GM19351 (cell line): ENCODE measurements at regions not wholly inside any gene's neighbourhood (a gene's known extent, or its start where the extent isn't known, plus 50 kb on each side); places are given as distances from the start of the nearest gene placed in this dataset.
"Not testable (repeated sequence)": the region's sequence is repeated elsewhere in the genome, so short reads cannot be mapped to it uniquely, and the experiment has no call there.

Experiments
- ATAC-seq: cut with Tn5 transposase; IDR thresholded peaks from one replicate; pipeline ENCODE4 v1.9.1; 2021; ENCODE audit warnings: mild to moderate bottlenecking, moderate library complexity; ENCODE audit not compliant: unreplicated experiment

DNA sequence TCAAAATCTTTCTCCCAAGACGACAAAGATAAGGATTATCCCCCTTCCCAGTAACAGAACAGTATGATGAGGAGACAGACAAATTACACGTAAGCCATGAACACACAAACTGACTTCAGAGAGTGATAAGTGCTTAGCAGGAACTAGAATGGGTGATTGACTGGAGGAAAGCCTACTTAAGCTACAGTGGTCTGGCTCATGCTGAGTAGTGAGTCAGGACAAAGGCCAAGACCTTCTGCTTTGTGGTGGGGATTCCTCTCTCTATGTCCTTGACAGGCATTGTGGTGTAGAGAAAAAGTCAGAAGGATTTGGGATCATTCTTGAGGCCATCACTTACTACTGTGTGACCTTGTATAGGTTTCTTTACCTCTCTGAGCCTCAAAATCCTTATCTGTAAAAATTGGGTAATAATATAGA lies 381.9 kb upstream of the CCL2 start:
- no peak for ATAC-seq

DNA sequence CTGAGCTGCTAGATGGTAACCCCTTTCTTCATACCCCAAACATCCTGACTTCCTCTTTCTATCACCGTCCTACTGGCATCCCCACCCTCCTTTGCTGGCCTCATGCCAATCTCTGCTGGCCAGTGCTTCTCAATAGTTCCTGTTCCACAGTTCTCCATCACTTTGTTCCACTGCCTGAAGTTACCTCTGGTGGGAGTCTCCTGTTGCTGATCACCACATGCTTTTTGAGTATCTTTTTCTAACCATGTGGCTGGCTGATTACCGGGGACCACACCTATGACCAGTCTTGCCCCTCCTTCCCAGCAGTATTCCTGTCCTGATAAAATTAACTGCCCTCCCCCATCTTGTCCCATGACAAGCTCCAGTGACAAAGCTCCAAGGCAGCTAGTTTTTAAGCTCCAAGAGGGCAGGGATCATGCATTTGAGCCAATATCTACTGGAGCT lies 380.4 kb upstream of the CCL2 start:
- no peak for ATAC-seq

DNA sequence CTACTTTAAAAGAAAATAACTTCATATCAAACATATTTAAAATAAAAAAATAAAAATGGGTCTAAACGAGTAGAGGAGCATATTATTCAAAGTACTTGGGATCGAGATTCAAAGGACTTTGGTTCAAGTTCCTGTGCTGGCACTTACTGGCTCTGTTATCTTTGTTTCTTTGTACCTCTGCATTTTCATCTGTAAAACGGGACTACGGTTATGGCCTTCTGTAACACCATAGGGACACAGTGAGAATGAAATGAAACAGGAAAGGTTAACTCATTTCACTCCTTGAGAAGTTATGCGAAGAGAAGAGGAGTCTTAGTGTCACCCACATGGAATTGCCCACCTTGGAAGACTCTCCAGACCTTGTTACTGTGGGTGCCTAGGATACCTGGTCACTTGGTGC lies 379.1 kb upstream of the CCL2 start:
- no peak for ATAC-seq

GRCh38 chr17:33882273-33882672 lies 372.8 kb upstream of the CCL2 start:
- not testable (repeated sequence) for ATAC-seq

- not testable (repeated sequence) for ATAC-seq
Measured at GRCh38 chr17:33882677-33883076, 372.4 kb upstream of the CCL2 start.

GRCh38 chr17:33888455-33888854 lies 366.6 kb upstream of the CCL2 start:
- no peak for ATAC-seq

- no peak for ATAC-seq
Measured at GRCh38 chr17:33889040-33889439, 366.0 kb upstream of the CCL2 start.

DNA sequence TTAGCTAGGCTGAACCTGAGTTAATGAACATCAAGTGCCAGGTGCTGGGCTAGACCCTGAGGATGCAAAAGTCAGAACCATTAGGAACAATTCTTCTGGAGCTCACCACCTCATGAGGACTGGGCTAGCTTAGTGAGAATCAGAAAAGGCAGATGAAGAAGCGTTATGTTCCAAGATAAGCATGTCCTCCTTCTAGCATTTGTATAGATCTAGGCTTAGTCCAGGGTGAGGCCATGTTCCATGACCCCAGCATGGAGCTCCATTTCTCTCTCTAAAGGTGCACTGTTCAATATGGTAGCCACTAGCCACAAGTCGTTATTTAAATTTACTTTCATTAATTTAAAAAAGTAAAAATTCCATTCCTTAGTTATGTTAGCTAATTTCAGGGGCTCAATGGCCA lies 365.3 kb upstream of the CCL2 start:
- ATAC-seq = no peak

GRCh38 chr17:33892717-33893591 lies 362.1 kb upstream of the CCL2 start:
- ATAC-seq = no peak

DNA sequence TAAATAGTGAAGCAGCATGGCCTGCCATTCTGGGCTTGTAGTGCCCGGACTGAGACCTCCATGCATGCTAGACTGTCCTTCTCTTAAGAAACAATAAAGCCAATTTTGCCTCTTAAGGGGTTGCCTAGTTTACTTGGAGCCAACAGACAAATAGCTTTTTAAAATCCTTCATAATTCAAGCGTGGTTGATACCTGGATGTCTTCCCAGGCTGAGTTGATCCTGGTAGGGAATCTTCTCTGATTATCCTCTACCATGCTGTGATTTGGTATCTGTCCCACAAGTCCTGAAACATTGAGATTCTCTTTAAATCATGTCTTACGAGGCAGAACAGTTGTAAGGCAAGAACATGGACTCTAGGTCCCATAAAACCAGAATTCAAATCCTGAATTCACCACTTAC lies 359.6 kb upstream of the CCL2 start:
- no peak for ATAC-seq

DNA sequence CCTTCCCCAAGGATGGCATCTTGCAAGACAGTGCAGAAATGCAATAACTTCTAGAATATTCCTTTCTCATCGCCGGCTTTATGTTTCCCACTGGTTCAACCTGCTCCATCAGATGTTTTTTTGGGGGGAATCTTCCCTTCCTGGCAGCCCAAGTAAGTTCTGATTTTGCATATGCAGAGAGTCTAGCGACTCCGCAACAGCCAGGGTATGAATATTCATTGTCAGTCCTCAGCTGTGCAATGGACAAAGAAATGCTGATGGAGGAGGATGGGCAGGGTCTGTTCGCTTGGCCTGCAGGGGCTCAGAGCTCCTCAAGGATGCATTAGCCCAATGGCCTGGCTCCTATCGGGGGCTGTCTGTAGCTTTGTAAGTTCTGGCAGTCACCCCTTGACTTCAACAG lies 358.8 kb upstream of the CCL2 start:
- no peak for ATAC-seq

DNA sequence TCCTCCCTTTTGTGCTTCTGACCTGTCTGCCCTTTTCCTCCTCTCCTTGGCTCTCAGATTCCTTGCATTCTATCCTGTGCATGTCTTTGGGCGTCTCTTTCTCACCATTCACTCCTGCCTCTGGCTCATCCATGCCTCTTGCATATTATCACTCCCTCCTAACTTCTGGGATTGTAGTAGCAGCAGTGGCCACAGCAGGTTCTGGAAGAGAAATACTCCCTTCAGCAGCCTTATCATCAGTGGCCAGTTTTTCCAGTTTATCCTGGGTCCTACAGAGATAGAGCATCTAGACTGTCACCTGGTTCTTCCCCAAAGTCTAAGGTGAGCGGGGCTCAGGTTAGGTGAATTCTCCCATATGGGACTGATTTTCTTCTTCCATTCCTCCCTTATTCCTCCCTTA lies 354.0 kb upstream of the CCL2 start:
- ATAC-seq = no peak

GRCh38 chr17:33902901-33903449 lies 352.1 kb upstream of the CCL2 start:
- ATAC-seq = no peak

DNA sequence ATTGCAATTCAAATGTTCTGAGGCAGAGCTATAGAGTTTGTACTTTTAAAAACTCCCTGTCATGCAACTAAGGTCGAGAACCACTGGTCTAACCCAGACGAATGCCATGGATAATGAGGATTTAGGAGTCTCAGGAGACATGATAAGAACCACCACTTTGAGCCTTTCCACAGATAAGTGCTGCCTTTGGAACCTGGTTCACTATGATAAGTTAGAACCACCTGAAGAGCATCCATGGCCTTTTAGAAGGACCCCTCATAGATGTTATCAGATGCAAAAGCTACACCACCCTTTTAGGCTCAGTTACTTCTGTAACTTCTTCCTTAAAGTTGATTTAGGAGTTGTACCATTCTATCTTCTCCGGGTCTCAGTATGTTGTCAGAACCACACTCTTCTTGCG lies 350.6 kb upstream of the CCL2 start:
- no peak for ATAC-seq

- no peak for ATAC-seq
Measured at GRCh38 chr17:33905338-33905800, 349.7 kb upstream of the CCL2 start.

DNA sequence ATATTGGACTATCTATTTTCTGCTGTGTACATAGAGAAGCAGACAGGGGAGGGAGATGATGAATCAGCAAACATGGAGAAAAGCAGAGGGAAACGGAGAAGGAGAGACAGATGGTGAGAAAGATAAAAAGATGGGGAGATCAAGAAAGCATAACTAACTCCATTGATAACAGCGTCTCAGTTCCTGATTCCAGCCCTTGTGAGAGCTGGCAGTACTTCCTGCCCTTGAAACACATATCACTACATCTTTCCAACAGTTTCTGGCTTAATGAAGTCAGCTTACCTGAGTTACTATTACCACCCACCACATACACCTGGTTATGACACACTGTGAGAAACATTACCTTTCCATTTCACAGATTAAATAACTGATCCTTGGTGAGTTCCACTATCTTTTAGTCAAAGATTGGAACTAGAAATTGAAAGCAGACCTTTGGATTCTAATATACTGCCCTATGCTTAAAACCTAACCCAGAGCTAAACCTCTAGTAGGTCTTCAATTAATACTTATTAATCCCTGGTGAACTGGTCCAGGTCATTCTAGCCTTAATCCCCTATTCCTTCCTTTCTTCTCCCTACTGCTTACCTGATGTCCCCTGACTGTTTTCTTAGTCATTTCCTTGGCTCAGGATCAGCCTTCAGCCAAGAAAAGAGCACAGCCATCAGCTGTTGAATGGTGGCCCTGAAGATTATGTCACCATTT lies 346.6 kb upstream of the CCL2 start:
- no peak for ATAC-seq

GRCh38 chr17:33910200-33910857 lies 344.8 kb upstream of the CCL2 start:
- ATAC-seq = no peak

GRCh38 chr17:33914125-33914524 lies 341.0 kb upstream of the CCL2 start:
- no peak for ATAC-seq

DNA sequence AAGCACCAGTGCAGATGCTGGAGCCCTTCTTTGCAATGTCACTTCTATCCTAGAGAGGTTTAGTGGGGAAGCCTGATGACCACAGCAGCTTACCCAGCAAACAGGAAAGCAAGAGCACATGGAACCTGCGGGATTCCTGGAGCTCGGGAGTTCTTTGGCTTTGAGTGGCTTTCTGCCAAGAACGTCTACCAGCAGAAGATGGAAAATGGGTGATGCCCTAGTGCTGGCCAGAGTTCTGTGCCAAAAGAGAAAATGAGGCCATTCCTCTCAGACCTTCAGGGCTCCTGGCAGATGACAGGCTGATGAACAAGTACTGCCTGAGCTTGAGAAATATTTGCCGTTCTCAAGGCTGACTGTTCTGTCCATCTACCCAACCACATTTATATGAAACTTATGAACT lies 332.1 kb upstream of the CCL2 start:
- ATAC-seq = no peak

DNA sequence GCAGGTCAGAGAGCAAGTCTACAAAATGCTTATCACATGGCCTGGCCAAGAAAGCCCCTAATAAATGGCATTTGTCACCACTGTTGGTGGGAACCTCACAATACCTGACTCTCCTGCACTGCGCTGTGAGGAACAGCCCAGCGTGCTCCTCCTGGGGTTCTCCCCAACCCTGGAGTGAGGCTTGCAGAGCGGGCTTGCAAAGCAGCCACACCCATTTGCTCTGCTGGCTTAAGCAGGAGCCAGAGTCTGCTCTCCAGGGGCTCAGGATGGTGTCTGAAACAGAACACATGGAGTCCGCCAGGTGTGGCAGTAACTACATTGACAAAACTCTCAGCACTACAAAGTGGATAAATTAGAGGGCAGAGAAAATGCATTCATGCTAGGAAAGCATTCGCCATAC lies 331.0 kb upstream of the CCL2 start:
- ATAC-seq = no peak

GRCh38 chr17:33925649-33926048 lies 329.4 kb upstream of the CCL2 start:
- no peak for ATAC-seq
